Forelimb muscle (tissue), 1 donor: ENCODE measurements at regions not wholly inside any gene's neighbourhood (a gene's known extent, or its start where the extent isn't known, plus 50 kb on each side); places are given as distances from the start of the nearest gene placed in this dataset.

Experiments used
- DNase-seq: peaks from one replicate; pipeline ENCODE4 v3.0.0-alpha.2; 2013; ENCODE audit warnings: low read depth

- no peak for DNase-seq
These were observed 945.5 kb upstream of the AGA start for GRCh38 chr4:178387756-178388155.

GRCh38 chr4:178395798-178396197 lies 953.6 kb upstream of the AGA start:
- DNase-seq, result no peak

DNA sequence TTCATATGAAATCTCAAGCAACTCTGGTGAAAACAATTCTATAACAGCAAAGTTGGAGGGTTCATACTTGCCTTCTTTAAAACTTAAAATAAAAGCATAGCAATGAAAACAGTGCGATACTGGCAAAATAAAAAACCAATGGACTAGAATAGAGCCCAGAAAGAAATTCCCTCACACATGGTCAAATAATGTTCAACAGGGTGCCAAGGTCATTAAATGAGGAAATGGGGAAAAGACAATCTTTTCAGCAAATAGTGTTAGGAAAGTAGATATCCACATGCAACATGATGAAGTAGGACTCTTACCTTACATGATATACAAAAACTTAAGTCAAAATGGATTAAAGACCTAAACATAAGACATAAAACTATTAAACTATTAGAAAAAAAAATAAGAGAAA lies 970.2 kb upstream of the AGA start:
- no peak for DNase-seq

GRCh38 chr4:178414042-178414441 lies 971.8 kb upstream of the AGA start:
- DNase-seq, result no peak

- no peak for DNase-seq
These were observed 972.7 kb upstream of the AGA start for GRCh38 chr4:178414881-178415446.

- no peak for DNase-seq
These were observed 973.7 kb upstream of the AGA start for GRCh38 chr4:178415925-178416324.

DNA sequence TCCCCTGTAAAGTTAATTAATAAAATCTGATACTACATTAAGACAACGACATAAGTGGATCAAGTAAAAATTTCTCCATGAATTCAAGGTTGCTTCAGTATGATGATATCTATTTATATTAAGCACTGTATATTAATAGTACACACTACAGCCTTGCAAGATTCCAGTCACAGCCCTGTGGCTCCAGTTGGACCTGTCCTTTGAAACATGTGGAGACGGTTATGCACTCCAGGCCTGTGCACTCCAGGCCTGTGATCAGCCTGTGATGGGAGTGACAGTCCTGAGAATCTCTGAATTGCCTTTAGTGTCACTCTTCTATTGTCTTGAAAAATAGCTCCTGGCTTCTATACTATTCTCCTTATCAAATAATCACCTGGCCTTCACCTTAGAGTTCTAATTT lies 981.1 kb upstream of the AGA start:
- DNase-seq, result no peak

GRCh38 chr4:178426871-178427270 lies 984.6 kb upstream of the AGA start:
- DNase-seq, result no peak

DNA sequence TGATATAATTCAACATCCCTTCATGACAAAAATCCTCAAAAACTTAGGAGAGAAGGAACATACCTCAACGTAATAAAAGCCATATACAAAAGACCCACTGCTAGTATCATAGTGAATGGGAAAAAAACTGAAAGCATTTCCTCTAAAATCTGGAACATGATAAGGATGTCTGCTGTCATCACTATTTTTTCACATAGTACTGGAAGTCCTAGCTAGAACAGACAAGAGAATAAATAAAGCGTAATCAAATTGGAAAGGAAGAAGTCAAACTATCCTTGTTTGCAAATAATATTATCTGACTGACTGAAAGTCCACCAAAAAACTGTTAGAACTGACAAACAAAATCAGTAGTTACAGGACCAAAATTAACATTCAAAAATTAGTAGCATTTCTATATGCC lies 985.4 kb upstream of the AGA start:
- no peak for DNase-seq

DNA sequence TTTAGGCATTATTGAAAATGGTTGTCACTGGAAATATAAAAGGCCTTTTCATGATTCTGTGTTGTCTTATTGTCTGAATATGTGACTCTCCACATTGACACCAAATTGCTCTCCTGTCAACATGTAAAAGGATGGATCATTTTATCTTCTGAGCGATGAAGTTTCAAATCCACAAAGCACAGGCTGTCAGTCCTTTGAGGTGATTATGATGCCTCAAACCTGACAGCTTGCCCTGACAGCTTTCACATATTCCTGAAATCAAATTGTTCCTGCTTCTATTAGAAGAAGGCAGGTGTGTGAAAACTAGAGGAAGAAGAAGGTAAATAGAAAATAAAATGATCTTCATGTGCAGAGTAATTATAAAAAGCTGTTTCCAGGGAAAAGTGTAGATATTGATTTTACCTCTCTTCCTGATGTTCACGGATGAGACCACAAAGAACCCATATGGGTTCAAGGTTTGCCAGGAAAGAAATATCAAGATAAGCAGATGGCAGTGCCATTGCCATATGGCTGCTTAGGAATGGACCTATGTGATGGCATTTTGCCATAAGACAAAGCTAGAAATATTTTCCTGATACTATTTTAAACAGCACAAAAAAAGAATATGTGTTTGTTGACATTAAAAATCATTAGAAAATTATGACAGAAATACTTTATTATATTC lies 1006.3 kb upstream of the AGA start:
- DNase-seq, result no peak

- no peak for DNase-seq
These were observed 1008.4 kb upstream of the AGA start for GRCh38 chr4:178450614-178451013.

GRCh38 chr4:178453057-178453456 lies 1010.8 kb upstream of the AGA start:
- DNase-seq, result no peak

DNA sequence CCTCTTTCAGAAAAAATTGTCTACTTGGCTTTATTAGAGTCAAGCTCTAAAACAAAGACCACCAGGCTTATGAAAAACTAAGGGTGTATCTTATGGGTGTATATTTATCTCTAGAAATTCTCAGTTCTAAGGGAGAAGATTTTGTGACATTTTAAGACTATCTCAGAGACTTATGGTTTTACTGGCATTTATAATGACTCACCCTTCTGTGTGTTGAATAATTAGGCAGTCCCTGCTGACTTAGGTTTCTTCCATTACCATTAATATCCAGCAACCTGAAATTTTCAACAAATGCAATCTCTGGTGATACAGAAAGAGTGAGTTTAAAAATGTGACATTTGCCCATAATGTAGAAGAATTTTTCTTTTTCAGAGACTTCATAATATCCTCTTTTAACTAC lies 1015.0 kb upstream of the AGA start:
- DNase-seq, result no peak

DNA sequence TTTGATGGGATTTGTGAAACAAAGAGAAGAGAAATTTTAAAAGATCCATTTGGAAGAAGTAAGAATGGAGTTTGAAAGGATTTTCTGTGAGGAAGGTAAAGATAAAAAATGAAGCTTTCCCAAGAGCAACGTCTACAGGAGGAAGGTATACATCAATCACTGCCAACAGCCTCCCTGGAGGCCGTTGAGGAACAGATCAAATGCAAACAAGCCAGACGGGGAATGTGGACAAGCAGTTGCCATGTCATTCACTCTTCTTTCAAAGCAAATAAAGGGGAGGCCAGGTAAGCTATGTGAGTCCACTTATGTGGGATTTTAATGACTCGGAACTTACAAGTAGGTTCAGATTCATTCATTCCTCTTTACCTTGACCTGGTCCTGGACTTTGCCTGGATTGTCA lies 1020.5 kb upstream of the AGA start:
- DNase-seq, result no peak

GRCh38 chr4:178463747-178464146 lies 1021.5 kb upstream of the AGA start:
- no peak for DNase-seq

DNA sequence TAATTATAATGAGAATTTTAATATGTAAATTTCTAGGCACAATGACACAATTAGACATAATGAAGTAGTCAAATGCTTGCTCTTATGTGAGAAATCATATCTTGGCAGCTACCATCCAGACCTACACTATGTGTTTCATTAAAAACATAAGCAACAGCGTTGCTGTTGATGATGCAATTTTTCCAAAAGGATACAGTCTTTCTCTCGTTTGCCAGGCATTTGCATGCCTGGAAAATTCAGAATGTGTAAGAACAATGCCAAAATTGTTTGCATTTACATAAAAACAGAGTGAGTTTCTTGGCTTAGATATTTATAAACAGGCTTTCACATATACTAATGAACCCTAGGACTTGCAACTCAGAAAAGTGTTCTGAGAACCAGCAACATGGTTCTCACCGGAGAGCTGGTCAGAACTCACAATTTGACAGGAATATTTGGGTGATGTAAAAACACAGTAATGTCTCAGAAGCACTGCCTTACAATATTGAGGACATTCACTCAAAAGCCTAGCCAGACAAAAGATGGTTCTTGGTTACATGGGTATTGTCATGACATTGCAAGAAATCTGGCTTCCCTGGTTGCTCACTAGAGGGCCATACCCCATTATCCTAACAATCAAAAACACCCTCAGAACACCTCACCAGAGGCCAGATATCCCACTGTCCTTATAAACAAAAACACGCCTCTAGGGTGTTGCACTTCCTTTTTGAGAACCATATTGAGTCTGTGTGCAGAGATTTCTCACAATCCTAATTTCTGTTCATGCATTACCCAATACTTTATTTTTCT lies 1029.0 kb upstream of the AGA start:
- no peak for DNase-seq

GRCh38 chr4:178471994-178472393 lies 1029.8 kb upstream of the AGA start:
- no peak for DNase-seq

- DNase-seq, result peak; percentile 54
These were observed 1037.9 kb upstream of the AGA start for GRCh38 chr4:178480105-178480504.

GRCh38 chr4:178480881-178481280 lies 1038.6 kb upstream of the AGA start:
- no peak for DNase-seq

- DNase-seq, result no peak
These were observed 1039.3 kb upstream of the AGA start for GRCh38 chr4:178481564-178481963.

DNA sequence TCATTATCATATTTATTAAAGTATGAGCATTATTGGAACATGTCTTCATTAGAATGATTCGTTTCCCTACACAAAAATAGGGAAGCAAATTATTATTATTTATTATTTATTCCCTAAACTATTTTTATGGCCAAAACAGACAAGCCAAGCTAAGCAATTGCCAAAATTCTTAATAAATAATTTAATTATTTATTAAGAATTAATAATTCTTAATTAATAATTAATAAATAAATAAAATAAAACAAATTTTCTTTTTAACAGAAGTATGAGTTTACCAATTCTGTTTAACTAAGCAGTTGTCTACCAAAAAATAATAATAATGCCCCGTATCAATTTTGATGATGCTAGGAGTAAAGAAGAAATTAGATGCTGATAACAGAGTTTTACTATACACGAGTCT lies 1080.8 kb upstream of the AGA start:
- no peak for DNase-seq

GRCh38 chr4:178535939-178536579 lies 1093.8 kb upstream of the AGA start:
- DNase-seq, result no peak

DNA sequence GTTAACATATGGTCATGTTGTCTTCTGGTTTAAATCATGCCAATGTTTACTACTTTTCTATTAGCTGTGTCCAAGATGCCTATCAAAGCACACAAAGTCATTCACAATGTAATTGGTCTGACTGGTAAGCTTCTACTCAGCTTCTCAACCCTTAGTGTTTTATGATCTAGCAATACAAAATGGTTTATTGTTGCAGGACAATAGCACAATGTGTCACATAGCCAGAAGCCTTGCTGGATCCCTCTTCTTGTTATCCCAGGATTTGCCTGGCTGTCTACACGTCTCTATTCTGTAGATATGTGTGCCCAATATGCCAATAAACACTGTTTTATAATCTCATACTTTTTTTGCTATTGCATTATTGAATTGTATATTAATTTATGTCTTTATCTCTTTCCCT lies 1111.0 kb upstream of the AGA start:
- no peak for DNase-seq
